ENCODE measurements at regions not wholly inside any gene's neighbourhood (a gene's known extent, or its start where the extent isn't known, plus 50 kb on each side); places are given as distances from the start of the nearest gene placed in this dataset.

GRCh38 chr3:15952543-15953175 lies 154.9 kb upstream of the ANKRD28 start:
- DNase-seq, result no peak

DNA sequence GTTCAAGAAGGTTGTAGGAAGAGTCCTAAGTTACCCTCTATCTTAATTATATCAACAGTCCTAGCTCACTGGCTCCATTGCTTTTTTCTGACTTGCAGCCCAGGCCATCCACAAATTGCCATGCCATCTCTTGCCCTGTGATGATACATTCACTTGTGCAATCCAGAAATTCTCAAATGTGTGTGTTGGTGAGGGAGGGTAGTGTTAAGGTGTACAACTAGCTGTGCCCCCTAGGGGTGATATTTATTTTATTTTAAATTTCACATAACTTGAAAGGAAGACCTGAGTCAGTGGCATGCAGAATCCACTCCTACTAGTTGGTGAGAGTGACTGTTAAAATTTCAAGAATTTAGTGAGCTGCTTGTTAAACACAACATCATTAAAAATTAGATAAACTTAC lies 156.1 kb upstream of the ANKRD28 start:
- DNase-seq, result no peak

GRCh38 chr3:15955968-15956367 lies 158.2 kb upstream of the ANKRD28 start:
- peak; percentile 37 for DNase-seq

- DNase-seq, result no peak
These were observed 161.1 kb upstream of the ANKRD28 start for GRCh38 chr3:15958692-15959433.

DNA sequence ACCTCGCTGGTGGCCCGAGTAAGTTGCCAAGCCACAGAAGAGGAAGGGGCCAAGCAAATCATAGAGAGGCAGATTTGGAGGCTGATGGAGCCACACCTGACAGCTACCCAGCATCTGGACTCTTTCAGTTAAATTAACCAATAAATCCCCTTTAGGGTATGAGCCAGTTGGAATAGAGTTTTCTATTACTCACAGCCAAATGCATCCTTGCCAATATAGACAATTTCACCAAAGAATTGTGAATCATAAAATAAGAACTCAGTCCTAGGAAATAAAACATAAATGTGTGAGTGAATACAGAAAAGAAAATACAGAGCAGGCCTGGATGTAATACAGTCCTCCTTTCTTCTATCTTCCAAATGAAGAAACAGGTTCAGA lies 161.6 kb upstream of the ANKRD28 start:
- DNase-seq, result no peak

DNA sequence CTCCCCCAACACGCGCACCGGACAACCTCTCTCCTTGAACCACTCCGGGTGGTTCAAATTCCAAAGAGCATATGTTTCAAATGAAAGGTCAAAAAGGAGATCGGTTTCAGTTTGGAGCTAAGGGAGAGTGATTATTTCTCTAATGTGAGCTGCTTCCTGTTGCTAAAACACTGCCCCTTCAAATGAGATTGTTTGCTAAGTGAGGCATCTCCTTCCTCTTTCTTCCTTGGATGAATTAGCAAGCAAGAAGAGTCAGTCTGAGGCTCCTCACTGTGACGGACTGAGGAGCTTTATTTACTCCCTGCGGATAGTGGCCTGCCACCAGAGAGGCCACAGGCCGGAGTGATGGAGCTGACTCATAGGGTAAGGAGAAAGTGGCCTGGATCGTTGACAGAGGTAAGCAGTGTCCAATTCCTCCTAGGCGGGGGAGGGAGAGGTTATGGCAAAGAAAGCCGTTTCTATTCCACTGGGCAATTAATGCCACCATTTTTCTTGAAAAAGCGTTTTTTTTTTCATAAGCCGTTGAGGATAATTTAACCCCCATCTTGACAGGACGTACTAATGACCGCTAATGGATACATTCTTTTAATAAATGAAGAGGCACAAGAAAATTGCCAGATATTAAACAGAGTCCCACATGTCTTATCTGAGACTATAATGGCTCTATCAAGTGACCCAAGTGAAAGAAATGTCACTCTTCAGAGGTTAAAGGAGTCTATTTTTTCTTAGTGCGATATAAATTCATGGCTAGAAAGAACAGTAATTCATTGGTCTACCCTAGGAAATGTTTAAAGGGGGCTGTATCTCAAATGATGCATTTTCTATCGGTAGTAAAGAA lies 167.0 kb upstream of the ANKRD28 start:
- DNase-seq, result peak; percentile 52

DNA sequence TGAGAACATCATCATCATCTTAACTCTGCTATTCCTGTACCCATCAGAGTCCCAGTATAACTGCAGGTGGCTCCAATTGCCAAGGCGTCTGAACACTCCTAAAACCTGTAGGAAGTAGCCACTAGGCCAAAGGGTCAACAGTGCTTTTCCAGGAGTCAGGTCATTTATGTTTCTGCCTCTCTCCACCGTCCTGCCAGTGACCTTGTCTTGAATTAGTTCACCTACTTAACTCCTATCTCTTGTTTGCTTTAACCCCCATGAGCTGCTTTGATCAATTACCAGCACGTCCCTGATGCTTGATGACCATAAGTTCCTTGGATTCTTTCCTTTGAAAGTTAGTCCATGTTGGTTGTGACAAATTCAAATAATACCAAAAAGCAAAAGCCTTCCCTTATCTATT lies 169.8 kb upstream of the ANKRD28 start:
- DNase-seq, result no peak

DNA sequence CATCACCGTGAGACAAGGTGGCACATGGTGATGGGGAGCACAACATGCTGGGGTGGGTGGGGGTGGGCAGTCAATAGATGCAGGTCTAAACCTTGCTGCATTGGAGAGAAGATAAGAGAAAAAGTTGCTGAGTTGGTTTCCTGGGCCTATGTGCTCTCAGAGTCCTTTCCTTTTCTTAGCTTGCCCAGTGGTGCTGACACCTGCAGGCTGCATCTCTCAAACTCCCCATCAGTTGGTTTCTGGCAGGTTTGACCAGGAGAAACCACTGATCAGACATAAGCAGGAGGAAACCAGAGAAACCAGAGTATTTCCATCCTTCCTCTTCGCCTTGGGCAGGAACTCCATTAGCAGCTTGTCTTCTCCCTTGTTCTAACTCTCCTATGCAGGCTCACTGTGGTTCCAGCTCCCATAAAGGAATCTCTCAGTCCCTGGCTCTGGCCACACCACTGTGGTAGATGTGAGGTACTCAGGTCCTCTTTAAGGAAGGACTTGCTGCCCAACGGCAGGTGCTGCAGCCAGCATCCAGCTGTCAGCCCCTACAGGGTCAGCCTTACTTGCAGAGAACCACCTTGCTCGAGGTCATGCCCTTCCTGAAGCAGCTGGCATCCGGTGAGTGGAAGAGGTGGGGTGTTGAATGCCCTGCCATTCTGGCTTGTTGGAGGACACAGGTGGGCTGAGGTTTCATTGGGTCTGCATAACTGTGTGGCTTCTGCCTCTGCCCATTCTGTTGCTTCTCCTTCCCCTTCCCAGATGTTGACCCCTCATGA lies 172.3 kb upstream of the ANKRD28 start:
- DNase-seq, result no peak

GRCh38 chr3:15973414-15973813 lies 175.6 kb upstream of the ANKRD28 start:
- no peak for DNase-seq

- no peak for DNase-seq
These were observed 176.2 kb upstream of the ANKRD28 start for GRCh38 chr3:15973940-15974339.

DNA sequence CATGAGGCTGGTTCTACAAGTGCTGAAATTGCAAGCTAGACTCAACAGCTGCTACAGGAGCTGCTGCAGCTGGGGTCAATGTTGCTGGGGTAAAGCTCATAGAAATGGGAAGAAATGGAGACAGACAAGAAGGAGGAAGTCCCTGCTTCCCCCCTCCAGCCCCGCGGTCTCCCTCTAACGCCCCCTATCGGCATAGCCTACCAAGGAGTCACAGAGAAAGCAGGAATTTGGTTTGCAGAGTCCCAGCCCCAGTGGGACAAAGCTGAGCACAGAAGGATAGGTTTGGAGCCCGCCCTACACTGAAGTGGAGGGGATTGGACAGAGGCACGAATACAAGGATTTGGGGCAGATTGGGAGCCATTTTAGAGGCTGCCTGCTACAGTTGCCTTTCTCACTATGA lies 176.9 kb upstream of the ANKRD28 start:
- no peak for DNase-seq

GRCh38 chr3:15976524-15976923 lies 178.7 kb upstream of the ANKRD28 start:
- DNase-seq, result no peak

- no peak for DNase-seq
These were observed 179.3 kb upstream of the ANKRD28 start for GRCh38 chr3:15977090-15977489.

GRCh38 chr3:15977598-15978232 lies 179.9 kb upstream of the ANKRD28 start:
- no peak for DNase-seq

DNA sequence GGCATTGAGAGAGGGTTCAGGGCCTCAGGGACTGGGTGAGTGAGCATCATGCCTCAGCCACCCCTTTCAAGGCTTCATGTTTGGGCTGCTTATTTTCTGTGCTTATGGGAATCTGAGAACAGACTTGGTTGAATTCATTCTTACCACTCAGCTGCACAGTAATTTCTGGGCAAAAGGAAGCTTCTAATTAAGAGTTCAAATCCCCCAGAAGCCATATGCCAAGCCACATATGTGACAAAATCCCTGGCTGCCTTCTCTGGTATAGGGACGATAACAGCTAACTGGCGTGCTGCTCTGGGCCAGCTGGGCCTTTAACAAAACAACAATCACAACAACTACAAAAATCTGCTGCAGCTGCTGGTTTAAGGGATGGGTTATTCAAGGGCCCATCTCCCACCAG lies 181.0 kb upstream of the ANKRD28 start:
- DNase-seq, result no peak

- DNase-seq, result no peak
These were observed 181.7 kb upstream of the ANKRD28 start for GRCh38 chr3:15979495-15979894.

DNA sequence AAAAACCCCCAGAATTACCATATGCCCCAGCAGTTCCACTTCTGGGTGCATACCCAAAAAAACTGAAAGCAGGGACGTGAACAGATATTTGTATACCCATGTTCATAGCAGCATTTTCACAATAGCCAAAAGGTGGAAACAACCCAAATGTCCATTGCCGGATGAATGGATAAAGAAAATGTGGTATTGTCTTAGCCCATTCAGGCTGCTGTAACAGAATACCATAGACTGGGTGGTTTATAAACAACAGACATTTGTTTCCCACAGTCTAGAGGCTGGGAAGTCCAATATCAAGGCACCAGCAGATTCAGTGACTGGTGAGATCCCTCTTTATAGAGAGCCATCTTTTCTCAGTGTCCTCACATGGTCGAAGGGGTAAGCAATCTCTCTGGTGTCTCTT lies 182.1 kb upstream of the ANKRD28 start:
- no peak for DNase-seq

- no peak for DNase-seq
These were observed 184.5 kb upstream of the ANKRD28 start for GRCh38 chr3:15982243-15982642.

DNA sequence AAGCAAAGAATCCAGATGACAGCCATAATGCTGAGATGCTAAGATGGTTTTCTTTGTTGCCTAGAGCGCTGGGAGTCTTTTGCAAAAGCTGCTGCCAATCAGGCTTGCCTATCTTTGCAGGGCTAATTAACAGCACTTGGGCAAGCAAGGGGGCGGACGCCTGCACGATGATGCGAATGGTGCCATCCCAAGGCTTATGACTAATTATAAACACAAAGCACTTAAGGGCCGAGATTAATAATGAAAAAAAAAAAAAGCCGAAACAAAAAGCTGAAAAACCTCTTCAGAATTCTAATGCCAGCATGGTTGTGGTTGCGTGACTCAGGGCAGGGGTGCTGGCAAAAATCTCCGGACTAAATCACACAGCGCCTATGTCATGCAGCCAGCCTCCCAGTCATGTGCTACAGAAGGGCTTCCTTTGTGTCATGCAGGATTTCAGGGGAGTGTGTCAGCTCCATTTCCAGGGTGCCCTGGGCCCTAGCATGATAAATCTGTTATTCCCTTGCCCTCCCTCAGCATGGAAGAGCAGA lies 185.0 kb upstream of the ANKRD28 start:
- peak; percentile 96 for DNase-seq

DNA sequence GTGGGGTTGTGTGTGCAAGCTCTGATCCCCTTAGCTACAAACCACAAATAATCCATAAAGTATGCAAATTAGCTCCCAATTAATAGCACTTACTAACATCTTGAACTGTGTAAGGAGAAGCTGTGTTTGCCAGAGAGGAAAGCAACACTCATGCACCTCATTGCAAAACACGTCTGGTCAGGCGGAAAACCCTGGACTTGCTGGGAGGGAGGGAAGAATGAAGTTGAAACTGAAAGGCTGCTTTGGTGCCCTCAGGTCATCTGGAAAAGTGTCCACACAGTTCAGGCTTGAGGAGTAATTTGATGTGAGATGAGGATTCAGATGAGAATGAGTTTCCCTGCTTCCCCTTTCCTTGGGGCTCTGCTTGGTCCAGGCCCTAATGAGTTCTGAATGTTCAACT lies 185.5 kb upstream of the ANKRD28 start:
- DNase-seq, result peak; percentile 54

DNA sequence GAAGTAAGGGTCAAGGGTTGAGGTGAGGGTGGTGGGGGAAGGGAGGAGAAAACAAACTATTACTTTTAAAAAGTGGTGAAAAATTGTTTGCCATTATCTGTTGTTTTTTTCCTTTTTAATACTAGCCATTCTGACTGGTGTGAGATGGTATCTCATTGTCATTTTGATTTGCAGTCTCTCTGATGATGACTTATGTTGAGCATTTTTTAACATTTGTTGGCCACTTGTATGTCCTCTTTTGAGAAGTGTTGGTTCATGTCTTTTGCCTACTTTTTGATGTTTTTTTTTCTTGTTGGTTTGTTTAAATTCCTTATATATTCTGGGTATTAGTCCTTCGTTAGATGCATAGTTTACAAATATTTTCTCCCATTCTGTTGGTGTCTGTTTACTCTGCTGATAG lies 185.9 kb upstream of the ANKRD28 start:
- no peak for DNase-seq

DNA sequence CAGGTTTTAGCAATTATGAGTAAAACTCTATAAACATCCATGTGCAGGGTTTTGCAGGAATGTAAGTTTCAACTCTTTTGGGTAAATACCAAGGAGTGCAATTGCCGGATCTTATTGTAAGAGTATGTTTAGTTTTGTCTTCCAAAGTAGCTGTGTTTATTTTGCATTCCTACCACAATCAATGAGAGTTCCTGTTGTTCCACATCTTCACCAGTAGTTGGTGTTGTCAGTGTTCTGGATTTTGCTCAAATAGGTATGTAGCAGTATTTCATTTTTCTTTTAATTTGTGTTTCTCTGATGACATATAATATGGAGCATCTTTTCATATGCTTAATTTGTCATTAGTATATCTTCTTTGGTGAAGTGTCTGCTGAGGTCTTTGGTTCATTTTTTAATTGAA lies 185.1 kb upstream of the GALNT15 start:
- no peak for DNase-seq
